ENCODE measurements at regions not wholly inside any gene's neighbourhood (a gene's known extent, or its start where the extent isn't known, plus 50 kb on each side); places are given as distances from the start of the nearest gene placed in this dataset.

GRCh38 chr5:123951582-123951977, 439.6 kb downstream of the CSNK1G3 start:
- ATAC-seq (no peak), DNase-seq (no peak)
- no peaks in the 10 kb centered on the region for H3K9me3 ChIP-seq
- TF ChIP-seq CTCF (IDR thresholded peaks at IDR 0.05): no peak
- H3K36me3 ChIP-seq: no peaks in the 10 kb centered on the region
- intact Hi-C loops (cut with DNase I): no loop called here
- H3K4me3 ChIP-seq: no peak overlapping the region
- H3K27me3 ChIP-seq (ENCODE audit: low read depth): no peaks in the 10 kb centered on the region
- H3K4me1 ChIP-seq: no peaks in the 10 kb centered on the region
- no peak overlapping the region for H3K27ac ChIP-seq

GRCh38 chr5:123950701-123951581, 439.0 kb downstream of the CSNK1G3 start:
- H3K4me3 ChIP-seq: no peak overlapping the region
- no peak for ATAC-seq
- intact Hi-C loops (cut with DNase I): no loop called here

GRCh38 chr5:123949807-123950340, 437.9 kb downstream of the CSNK1G3 start:
- DNase-seq: no peak
- no peaks in the 10 kb centered on the region for H3K27me3 ChIP-seq (ENCODE audit: low read depth)
- H3K27ac ChIP-seq: no peak overlapping the region
- no peaks in the 10 kb centered on the region for H3K4me1 ChIP-seq
- no peak for TF ChIP-seq CTCF (IDR thresholded peaks at IDR 0.05)
- H3K4me3 ChIP-seq: no peak overlapping the region
- H3K9me3 ChIP-seq: no peaks in the 10 kb centered on the region
- no peaks in the 10 kb centered on the region for H3K36me3 ChIP-seq
- intact Hi-C loops (cut with DNase I): no loop called here
- ATAC-seq: no peak

More at GRCh38 chr5:123950701-123951581, 439.0 kb downstream of the CSNK1G3 start:
- no peaks in the 10 kb centered on the region for H3K36me3 ChIP-seq
- no peak overlapping the region for H3K27ac ChIP-seq
- H3K27me3 ChIP-seq (ENCODE audit: low read depth): no peaks in the 10 kb centered on the region
- H3K4me1 ChIP-seq: no peaks in the 10 kb centered on the region
- TF ChIP-seq CTCF (IDR thresholded peaks at IDR 0.05): no peak
- DNase-seq: no peak
- H3K9me3 ChIP-seq: no peaks in the 10 kb centered on the region

GRCh38 chr5:123949043-123949804, 437.2 kb downstream of the CSNK1G3 start:
- Histone ChIP-seq H3K27ac (no peak overlapping the region), H3K36me3 (no peaks in the 10 kb centered on the region), H3K27me3 (ENCODE audit: low read depth) (no peaks in the 10 kb centered on the region), H3K4me3 (no peak overlapping the region), H3K9me3 (no peaks in the 10 kb centered on the region), H3K4me1 (no peaks in the 10 kb centered on the region)
- peak in 1 of 2 donors; percentile 27 for ATAC-seq
- DNase-seq: no peak
- TF ChIP-seq CTCF (IDR thresholded peaks at IDR 0.05): no peak
- intact Hi-C loops (cut with DNase I): no loop called here

- Histone ChIP-seq H3K9me3 (no peaks in the 10 kb centered on the region), H3K27me3 (ENCODE audit: low read depth) (no peaks in the 10 kb centered on the region), H3K36me3 (no peaks in the 10 kb centered on the region), H3K4me3 (no peak overlapping the region), H3K27ac (no peak overlapping the region), H3K4me1 (no peaks in the 10 kb centered on the region)
- no peak for TF ChIP-seq CTCF (IDR thresholded peaks at IDR 0.05)
- ATAC-seq (no peak), DNase-seq (no peak)
- intact Hi-C loops (cut with DNase I): no loop called here
Measured at GRCh38 chr5:123947797-123948196, 435.8 kb downstream of the CSNK1G3 start.
